H9 (cell line): ENCODE measurements at regions not wholly inside any gene's neighbourhood (a gene's known extent, or its start where the extent isn't known, plus 50 kb on each side); places are given as distances from the start of the nearest gene placed in this dataset.

Source experiments
- DNase-seq: peaks from one replicate; pipeline ENCODE4 v3.0.0-alpha.2; 2017
- H2AFZ ChIP-seq: one replicate; pipeline ENCODE4 v1.6.1; 2013; ENCODE audit warnings: mild to moderate bottlenecking, low read length, control low read depth, moderate library complexity
- H2AK5ac ChIP-seq: 2 replicates; pipeline ENCODE4 v1.6.1; 2013; ENCODE audit warnings: low read length, control low read depth, mixed read lengths; ENCODE audit not compliant: insufficient read length
- H2BK120ac ChIP-seq: one replicate; pipeline ENCODE4 v1.6.1; 2013; ENCODE audit warnings: low read depth, mild to moderate bottlenecking, low read length, control low read depth, inconsistent platforms; ENCODE audit not compliant: poor library complexity, severe bottlenecking
- H2BK12ac ChIP-seq: 2 replicates; pipeline ENCODE4 v1.6.1; 2013; ENCODE audit warnings: low read length, control low read depth, mixed read lengths, low read depth; ENCODE audit not compliant: insufficient read length
- H2BK15ac ChIP-seq: 2 replicates; pipeline ENCODE4 v1.6.1; 2013; ENCODE audit warnings: low read depth, low read length, control low read depth
- H2BK20ac ChIP-seq: one replicate; pipeline ENCODE4 v1.6.1; 2013; ENCODE audit warnings: low read depth, mild to moderate bottlenecking, low read length, control low read depth, inconsistent platforms; ENCODE audit not compliant: poor library complexity, severe bottlenecking
- H2BK5ac ChIP-seq: 2 replicates; pipeline ENCODE4 v1.6.1; 2013; ENCODE audit warnings: low read length, control low read depth, mixed read lengths; ENCODE audit not compliant: insufficient read length
- H3K14ac ChIP-seq: 2 replicates; pipeline ENCODE4 v1.6.1; 2013; ENCODE audit warnings: low read length, control low read depth; ENCODE audit not compliant: insufficient read depth
- H3K18ac ChIP-seq: 2 replicates; pipeline ENCODE4 v1.6.1; 2013; ENCODE audit warnings: low read depth, mild to moderate bottlenecking, mixed read lengths, low read length, control low read depth; ENCODE audit not compliant: insufficient read length
- H3K23ac ChIP-seq: 2 replicates; pipeline ENCODE4 v1.6.1; 2013; ENCODE audit warnings: low read length, control low read depth, mixed read lengths, low read depth; ENCODE audit not compliant: insufficient read length
- H3K23me2 ChIP-seq: 2 replicates; pipeline ENCODE4 v1.6.1; 2013; ENCODE audit warnings: low read depth, mild to moderate bottlenecking, mixed read lengths, low read length, control low read depth; ENCODE audit not compliant: insufficient read length, poor library complexity, severe bottlenecking
- H3K27ac ChIP-seq: 2 replicates; pipeline ENCODE4 v1.5.1; 2013; ENCODE audit warnings: low read length, control low read depth, mixed read lengths, low read depth; ENCODE audit not compliant: insufficient read length
- H3K27me3 ChIP-seq: 2 replicates; pipeline ENCODE4 v1.6.1; 2013; ENCODE audit warnings: low read length, control low read depth, inconsistent platforms; ENCODE audit not compliant: insufficient read depth
- H3K4ac ChIP-seq: 2 replicates; pipeline ENCODE4 v1.6.1; 2013; ENCODE audit warnings: low read depth, mild to moderate bottlenecking, control low read depth, inconsistent platforms, low read length, moderate library complexity
- H3K4me1 ChIP-seq: 2 replicates; pipeline ENCODE4 v1.6.1; 2013; ENCODE audit warnings: low read length, control low read depth, inconsistent platforms; ENCODE audit not compliant: insufficient read depth
- H3K4me2 ChIP-seq: 2 replicates; pipeline ENCODE4 v1.6.1; 2013; ENCODE audit warnings: low read length, control low read depth, mixed read lengths; ENCODE audit not compliant: insufficient read length, insufficient read depth
- H3K56ac ChIP-seq: 2 replicates; pipeline ENCODE4 v1.6.1; 2013; ENCODE audit warnings: low read depth, mild to moderate bottlenecking, mixed read lengths, low read length, control low read depth; ENCODE audit not compliant: insufficient read length
- H3K79me1 ChIP-seq: 2 replicates; pipeline ENCODE4 v1.6.1; 2013; ENCODE audit warnings: low read depth, mild to moderate bottlenecking, moderate library complexity, low read length, control low read depth, inconsistent platforms; ENCODE audit not compliant: insufficient read depth, poor library complexity, severe bottlenecking
- H3K79me2 ChIP-seq: 2 replicates; pipeline ENCODE4 v1.6.1; 2013; ENCODE audit warnings: low read length, control low read depth, inconsistent platforms; ENCODE audit not compliant: insufficient read depth
- H3K9ac ChIP-seq: 2 replicates; pipeline ENCODE4 v1.6.1; 2013; ENCODE audit warnings: low read length, control low read depth, mixed read lengths; ENCODE audit not compliant: insufficient read length; ENCODE audit errors: extremely low read depth
- H3K9me3 ChIP-seq: one replicate; pipeline ENCODE4 v1.6.1; 2013; ENCODE audit warnings: low read depth, low read length, inconsistent platforms; ENCODE audit not compliant: control insufficient read depth
- H3T11ph ChIP-seq: one replicate; pipeline ENCODE4 v1.6.1; 2013; ENCODE audit warnings: mild to moderate bottlenecking, low read length, control low read depth, inconsistent platforms
- H4K20me1 ChIP-seq: one replicate; pipeline ENCODE4 v1.6.1; 2013; ENCODE audit not compliant: control insufficient read depth, insufficient read length, insufficient read depth
- H4K5ac ChIP-seq: 2 replicates; pipeline ENCODE4 v1.6.1; 2013; ENCODE audit warnings: low read depth, mild to moderate bottlenecking, mixed read lengths, low read length, control low read depth; ENCODE audit not compliant: insufficient read length
- H4K8ac ChIP-seq: replicated peaks from 2 replicates; pipeline ENCODE4 v1.6.1; 2013; ENCODE audit warnings: low read length, control low read depth, mixed read lengths, low read depth; ENCODE audit not compliant: insufficient read length
- H4K91ac ChIP-seq: 2 replicates; pipeline ENCODE4 v1.6.1; 2013; ENCODE audit warnings: low read depth, mild to moderate bottlenecking, moderate library complexity, mixed read lengths, low read length, control low read depth; ENCODE audit not compliant: insufficient read length
- H3K27ac Mint-ChIP-seq, 3 experiments: 2 replicates in 2 of 3; 3 replicates in 1 of 3; pipeline ENCODE4 v1.8.0; 2020 to 2021; ENCODE audit warnings: mixed read lengths in 3 of 3, mild to moderate bottlenecking in 1 of 3, moderate library complexity in 1 of 3
- H3K27me3 Mint-ChIP-seq: 2 replicates; pipeline ENCODE4 v1.8.0; 2021; ENCODE audit warnings: low read depth, mild to moderate bottlenecking, moderate library complexity, mixed read lengths
- H3K36me3 Mint-ChIP-seq, 3 experiments: 2 replicates in 2 of 3; 3 replicates in 1 of 3; pipeline ENCODE4 v1.8.0; 2020 to 2021; ENCODE audit warnings: low read depth in 3 of 3, mixed read lengths in 3 of 3; ENCODE audit not compliant: insufficient read depth in 1 of 3
- H3K4me1 Mint-ChIP-seq, 2 experiments: 2 replicates each; pipeline ENCODE4 v1.8.0; 2020; ENCODE audit warnings: mixed read lengths in 2 of 2
- H3K4me3 Mint-ChIP-seq, 2 experiments: 2 replicates in 1 of 2; 3 replicates in 1 of 2; pipeline ENCODE4 v1.8.0; 2020 to 2021; ENCODE audit warnings: mild to moderate bottlenecking in 2 of 2, mixed read lengths in 2 of 2, moderate library complexity in 1 of 2
- H3K9me3 Mint-ChIP-seq, 2 experiments: 2 replicates in 1 of 2; 3 replicates in 1 of 2; pipeline ENCODE4 v1.8.0; 2020; ENCODE audit warnings: mild to moderate bottlenecking in 2 of 2, mixed read lengths in 2 of 2, moderate library complexity in 1 of 2
- CTCF ChIP-seq: fragments of 200-600 bp; sonication (generic); conservative IDR thresholded peaks from 3 replicates; pipeline ENCODE4 v1.8.0; 2021; ENCODE audit warnings: antibody characterized with exemption, mild to moderate bottlenecking
- WGBS: extraction: QIAGEN DNeasy Blood & Tissue Kit; methylation state at CpG from one replicate; pipeline ENCODE4 v1.1.7; 2013; ENCODE audit warnings: missing lambda C conversion rate, low lambda C conversion rate, mixed read lengths; ENCODE audit not compliant: insufficient read length; ENCODE audit errors: extremely low coverage; 5-methylcytosine and 5-hydroxymethylcytosine counted together

GRCh38 chr21:28738420-28738704, 254.3 kb downstream of the LTN1 start:
- Histone ChIP-seq H3T11ph (no peak overlapping the region), H2AK5ac (no peak overlapping the region), H3K9ac (no peak overlapping the region), H3K14ac (no peak overlapping the region), H3K27ac (no peak overlapping the region), H2BK120ac (no peak overlapping the region), H4K20me1 (no peaks in the 10 kb centered on the region), H3K9me3 (no peaks in the 10 kb centered on the region), H3K56ac (no peak overlapping the region), H2BK12ac (no peak overlapping the region), H3K79me1 (no peaks in the 10 kb centered on the region), H3K18ac (no peak overlapping the region), H4K8ac (no peak overlapping the region), H3K79me2 (no peaks in the 10 kb centered on the region), H2BK20ac (no peak overlapping the region), H3K4ac (no peak overlapping the region), H3K27me3 (no peaks in the 10 kb centered on the region), H3K4me1 (no peaks in the 10 kb centered on the region; the same call in 1 of the 2 replicates), H3K4me2 (no peak overlapping the region), H2AFZ (no peak overlapping the region), H2BK5ac (no peak overlapping the region), H3K23ac (no peak overlapping the region), H4K5ac (no peak overlapping the region), H3K23me2 (no peaks in the 10 kb centered on the region), H2BK15ac (no peak overlapping the region), H4K91ac (no peak overlapping the region)
- TF ChIP-seq CTCF = no peak
- H3K4me1 Mint-ChIP-seq = peaks cover 25 to 26% of the 10 kb centered on the region in 2 experiments
- WGBS = no CpG with 5 or more reads among the region's 5 CpGs
- H3K4me3 Mint-ChIP-seq = no peak overlapping the region
- H3K27me3 Mint-ChIP-seq = no peaks in the 10 kb centered on the region; the same call in 1 of the 2 replicates
- H3K27ac Mint-ChIP-seq = peak overlapping the region in 2 of 3 experiments; percentile 52 to 75; a peak in 5 of 7 replicates
- DNase-seq = no peak
- peaks cover 0 to 2% of the 10 kb centered on the region in 2 experiments; a peak in 3 of 5 replicates for H3K9me3 Mint-ChIP-seq
- peaks cover 0 to 9% (median 0%) of the 10 kb centered on the region in 3 experiments; a peak in 1 of 7 replicates for H3K36me3 Mint-ChIP-seq
